ENCODE measurements at regions not wholly inside any gene's neighbourhood (a gene's known extent, or its start where the extent isn't known, plus 50 kb on each side); places are given as distances from the start of the nearest gene placed in this dataset.

GRCh38 chr3:73716418-73716817 lies 91.7 kb upstream of the PDZRN3 start:
- Histone ChIP-seq H3K27ac (ENCODE audit: control insufficient read depth, insufficient read depth) (no peak overlapping the region), H3K4me3 (no peak overlapping the region), H3K36me3 (ENCODE audit: control insufficient read depth in 2 of 2, insufficient read depth in 2 of 2, low read length in 1 of 2) (no peaks in the 10 kb centered on the region), H4K20me1 (ENCODE audit: control insufficient read depth, insufficient read depth) (no peaks in the 10 kb centered on the region), H3K9me3 (replicated peaks; ENCODE audit: control insufficient read depth, insufficient read depth, low read length) (no peaks in the 10 kb centered on the region; the same call in 2 of the 3 replicates), H3K4me2 (ENCODE audit: control insufficient read depth, insufficient read depth) (no peak overlapping the region), H2AFZ (ENCODE audit: control insufficient read depth, low read depth, low read length) (no peak overlapping the region), H3K79me2 (ENCODE audit: control insufficient read depth, insufficient read depth, low read length) (no peaks in the 10 kb centered on the region), H3K9ac (ENCODE audit: control insufficient read depth, insufficient read depth, low read length) (no peak overlapping the region), H3K27me3 (replicated peaks in 1 of 2; ENCODE audit: control insufficient read depth in 2 of 2, insufficient read depth in 2 of 2, low read length in 1 of 2) (no peaks in the 10 kb centered on the region), H3K4me1 (ENCODE audit: control insufficient read depth, insufficient read depth, low read length) (no peaks in the 10 kb centered on the region)
- no peak for DNase-seq (ENCODE audit: low read depth, low spot score)
- POLR2A ChIA-PET, result no interaction called here
- intact Hi-C loops (cut with micrococcal nuclease; ENCODE audit: unreplicated experiment), result no loop called here
- SMC1A ChIA-PET (ENCODE audit: uncharacterized antibody, unreplicated experiment), result no interaction called here
- WGBS (ENCODE audit: insufficient coverage, insufficient replicate concordance, low lambda C conversion rate, missing lambda C conversion rate), result 13% methylated on average over 3 of the region's 3 CpGs
- FAIRE-seq, result no peak
- no peak for TF ChIP-seq CHD4 (IDR thresholded peaks at IDR 0.05)
- no peak for TF ChIP-seq SKIL (IDR thresholded peaks at IDR 0.05; ENCODE audit: low read depth, poor library complexity, severe bottlenecking)
- no peak for TF ChIP-seq TARDBP (IDR thresholded peaks at IDR 0.05; ENCODE audit: borderline replicate concordance)
- no peak for TF ChIP-seq ZBED1 (IDR thresholded peaks at IDR 0.05; ENCODE audit: borderline replicate concordance)
- no peak for TF ChIP-seq ZNF687 (IDR thresholded peaks at IDR 0.05)
- TF ChIP-seq SMC3 (IDR thresholded peaks at IDR 0.05; ENCODE audit: borderline replicate concordance, low read length), result no peak
- TF ChIP-seq HCFC1 (IDR thresholded peaks at IDR 0.05; ENCODE audit: low read length), result no peak
- no peak for TF ChIP-seq CBFB (IDR thresholded peaks at IDR 0.05; ENCODE audit: low read depth)
- no peak for TF ChIP-seq YY1 (IDR thresholded peaks at IDR 0.05; ENCODE audit: low read depth, low read length)
- TF ChIP-seq E2F8 (IDR thresholded peaks at IDR 0.05; ENCODE audit: low read depth, partially characterized antibody), result no peak
- no peak for TF ChIP-seq NR2F1 (conservative IDR thresholded peaks at IDR 0.05)
- TF ChIP-seq PAX5 (IDR thresholded peaks at IDR 0.05; ENCODE audit: borderline replicate concordance, low read depth, low read length), result no peak
- BruUV-seq (replicated peaks), result no TSS peak
- in situ Hi-C loops (cut with MboI), result no loop called here
- no peak for ATAC-seq
- CTCF ChIA-PET, result no interaction called here
- RAD21 ChIA-PET (ENCODE audit: unreplicated experiment), result no interaction called here

Data from GM12878 (cell line).